ENCODE measurements at regions not wholly inside any gene's neighbourhood (a gene's known extent, or its start where the extent isn't known, plus 50 kb on each side); places are given as distances from the start of the nearest gene placed in this dataset.

DNA sequence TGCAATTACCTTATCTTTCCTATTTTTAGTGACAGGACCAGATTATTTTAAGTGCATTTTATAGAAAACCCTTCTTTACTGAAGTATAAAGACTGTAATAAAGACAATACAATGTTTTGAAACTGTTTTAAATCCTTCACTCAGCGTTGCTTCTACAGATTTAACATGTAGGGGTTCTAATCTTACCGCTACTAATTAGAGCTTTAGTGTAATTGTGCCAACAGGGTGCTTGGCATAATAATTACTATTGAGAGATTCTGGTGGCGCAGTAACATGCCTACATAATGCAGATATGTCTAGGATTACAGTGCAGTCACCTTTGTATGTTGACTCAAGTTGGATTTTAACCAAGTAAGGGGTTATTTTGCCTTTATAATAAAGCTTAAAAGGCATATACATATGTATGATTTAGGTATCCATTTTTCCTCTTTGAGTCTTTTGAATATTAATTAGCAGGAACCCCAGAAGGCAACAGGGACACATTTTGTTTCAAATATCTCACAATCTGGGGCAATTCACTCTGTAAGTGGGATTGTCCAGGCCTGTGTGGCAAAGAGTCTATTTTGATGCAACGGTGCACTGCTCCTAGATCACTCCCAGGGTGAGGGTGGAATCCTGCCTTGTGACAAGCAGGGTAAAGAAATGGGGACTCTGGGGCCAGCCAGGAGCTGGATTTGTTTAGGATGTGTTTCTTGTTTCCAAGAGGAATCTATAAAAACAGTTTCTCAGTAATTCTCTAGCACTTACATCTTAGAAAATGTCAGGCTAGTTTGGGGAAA lies 604.7 kb upstream of the SALL1 start:
- TF ChIP-seq POLR2AphosphoS5 (IDR thresholded peaks at IDR 0.05) (no peak), POLR2A (IDR thresholded peaks at IDR 0.05) (no peak)
- TF ChIP-seq, protein P1, sequence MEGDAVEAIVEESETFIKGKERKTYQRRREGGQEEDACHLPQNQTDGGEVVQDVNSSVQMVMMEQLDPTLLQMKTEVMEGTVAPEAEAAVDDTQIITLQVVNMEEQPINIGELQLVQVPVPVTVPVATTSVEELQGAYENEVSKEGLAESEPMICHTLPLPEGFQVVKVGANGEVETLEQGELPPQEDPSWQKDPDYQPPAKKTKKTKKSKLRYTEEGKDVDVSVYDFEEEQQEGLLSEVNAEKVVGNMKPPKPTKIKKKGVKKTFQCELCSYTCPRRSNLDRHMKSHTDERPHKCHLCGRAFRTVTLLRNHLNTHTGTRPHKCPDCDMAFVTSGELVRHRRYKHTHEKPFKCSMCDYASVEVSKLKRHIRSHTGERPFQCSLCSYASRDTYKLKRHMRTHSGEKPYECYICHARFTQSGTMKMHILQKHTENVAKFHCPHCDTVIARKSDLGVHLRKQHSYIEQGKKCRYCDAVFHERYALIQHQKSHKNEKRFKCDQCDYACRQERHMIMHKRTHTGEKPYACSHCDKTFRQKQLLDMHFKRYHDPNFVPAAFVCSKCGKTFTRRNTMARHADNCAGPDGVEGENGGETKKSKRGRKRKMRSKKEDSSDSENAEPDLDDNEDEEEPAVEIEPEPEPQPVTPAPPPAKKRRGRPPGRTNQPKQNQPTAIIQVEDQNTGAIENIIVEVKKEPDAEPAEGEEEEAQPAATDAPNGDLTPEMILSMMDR (IDR thresholded peaks at IDR 0.05), result no peak

Data from breast epithelium (tissue), 3 donors.